ENCODE measurements at regions not wholly inside any gene's neighbourhood (a gene's known extent, or its start where the extent isn't known, plus 50 kb on each side); places are given as distances from the start of the nearest gene placed in this dataset.
"Not testable (repeated sequence)": the region's sequence is repeated elsewhere in the genome, so short reads cannot be mapped to it uniquely, and the experiment has no call there.

DNA sequence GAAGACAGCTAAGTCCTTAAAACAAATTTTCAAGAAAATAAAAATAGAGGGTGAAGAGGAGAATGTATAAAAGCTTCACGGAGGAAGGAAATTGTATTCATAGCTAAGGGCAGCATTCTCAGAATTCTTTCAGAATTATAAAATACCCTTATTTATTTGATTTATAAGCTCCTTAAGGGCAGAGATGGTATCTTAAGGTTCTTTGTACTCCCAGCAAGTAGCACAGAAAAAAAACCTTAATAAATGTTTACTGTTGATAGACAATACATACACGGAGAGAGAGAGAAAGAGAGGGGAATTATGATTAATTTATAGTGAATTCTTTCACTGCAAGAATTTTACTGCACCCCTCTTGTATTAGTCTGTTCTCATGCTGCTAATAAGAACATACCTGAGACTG lies 375.6 kb upstream of the CCDC54 start:
- DNase-seq (ENCODE audit: low spot score) = no peak

DNA sequence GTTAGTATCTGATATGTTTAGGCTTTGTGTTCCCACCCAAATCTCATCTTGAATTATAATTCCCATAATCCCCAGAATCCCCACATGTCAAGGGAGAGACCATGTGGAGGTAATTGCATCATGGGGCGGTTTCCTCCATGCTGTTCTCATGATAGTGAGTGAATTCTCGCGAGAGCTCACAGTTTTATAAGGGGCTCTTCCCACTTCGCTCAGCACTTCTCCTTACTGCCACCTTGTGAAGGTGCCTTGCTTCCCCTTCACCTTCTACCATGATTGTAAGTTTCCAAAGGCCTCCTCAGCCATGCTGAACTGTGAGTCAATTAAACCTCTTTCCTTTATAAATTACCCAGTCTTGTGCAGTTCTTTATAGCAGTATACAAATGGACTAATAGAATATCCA lies 371.9 kb upstream of the CCDC54 start:
- not testable (repeated sequence) for DNase-seq (ENCODE audit: low spot score)

DNA sequence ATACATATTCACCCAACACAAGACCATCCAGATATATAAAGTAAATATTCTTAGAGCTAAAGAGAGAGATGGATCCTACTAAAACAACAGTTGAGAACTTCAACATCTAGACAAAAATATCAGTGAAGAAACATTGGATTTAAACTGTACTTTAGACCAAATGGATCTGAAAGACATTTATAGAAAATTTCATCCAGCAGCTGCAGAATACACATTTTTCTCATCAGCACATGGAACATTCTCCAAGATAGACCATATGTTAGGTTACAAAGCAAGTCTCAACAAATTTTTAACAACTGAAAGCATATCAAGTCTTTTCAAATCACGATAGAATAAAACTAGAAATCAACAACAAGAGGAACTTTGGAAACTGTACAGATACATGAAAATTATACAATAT lies 369.0 kb upstream of the CCDC54 start:
- no peak for DNase-seq (ENCODE audit: low spot score)

DNA sequence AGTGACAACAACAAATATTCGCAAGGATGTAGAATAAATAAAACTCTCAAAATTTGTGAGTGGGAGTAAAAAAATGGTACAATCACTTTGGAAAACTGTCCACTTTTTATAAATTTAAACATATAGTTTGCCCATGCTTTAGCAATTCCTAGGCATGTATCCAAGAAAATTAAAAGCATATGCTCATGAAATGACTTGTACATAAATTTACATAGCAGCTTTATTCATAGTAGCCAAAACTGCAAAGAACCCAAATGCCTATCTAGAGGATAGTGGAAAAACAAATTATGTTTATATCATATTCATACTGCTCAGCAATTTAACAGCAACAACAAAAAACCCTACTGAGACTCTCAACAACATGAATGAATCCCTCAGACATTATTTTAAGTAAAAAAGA lies 363.6 kb upstream of the CCDC54 start:
- no peak for DNase-seq (ENCODE audit: low spot score)

DNA sequence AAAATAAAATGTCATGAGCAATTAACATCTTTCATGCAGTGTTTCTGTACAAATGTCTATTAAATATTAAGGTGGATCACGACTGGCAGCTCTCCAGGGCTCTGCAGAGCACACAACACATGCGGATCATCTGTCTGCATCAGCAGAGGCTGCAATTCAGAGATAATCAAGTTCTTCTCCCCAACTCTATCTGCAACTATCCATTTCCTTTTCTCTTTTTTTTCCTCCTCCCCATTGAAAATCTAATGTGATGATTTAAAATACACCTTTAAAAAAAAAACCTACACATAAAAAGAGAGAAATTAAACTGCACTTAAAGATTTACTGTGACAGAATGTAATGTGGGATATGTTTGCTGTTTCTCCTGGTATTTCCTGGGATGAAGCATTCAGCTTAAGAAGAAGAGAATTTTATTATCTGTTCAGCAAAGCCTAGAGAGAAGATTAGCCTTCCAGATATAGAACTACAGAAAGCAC lies 352.6 kb upstream of the CCDC54 start:
- DNase-seq (ENCODE audit: low spot score) = no peak

DNA sequence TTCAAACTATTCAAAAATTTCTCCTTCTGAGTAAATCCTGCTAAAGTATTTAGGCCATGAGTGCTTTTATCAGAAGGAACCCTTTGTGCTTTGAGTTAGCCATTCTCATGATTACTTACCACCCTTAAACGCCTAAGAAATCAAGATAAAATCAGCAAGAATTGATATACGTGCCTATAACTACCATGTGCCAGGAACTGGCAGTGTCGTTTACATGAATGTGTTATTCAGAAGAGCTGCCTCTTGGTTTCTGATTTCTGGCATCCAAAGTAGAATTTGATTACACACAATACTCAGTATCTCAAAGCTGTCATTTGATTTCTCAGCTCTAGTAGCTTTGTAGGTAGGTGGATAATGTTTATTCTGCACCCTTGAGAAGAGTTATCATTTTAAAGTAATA lies 351.3 kb upstream of the CCDC54 start:
- DNase-seq (ENCODE audit: low spot score) = no peak

DNA sequence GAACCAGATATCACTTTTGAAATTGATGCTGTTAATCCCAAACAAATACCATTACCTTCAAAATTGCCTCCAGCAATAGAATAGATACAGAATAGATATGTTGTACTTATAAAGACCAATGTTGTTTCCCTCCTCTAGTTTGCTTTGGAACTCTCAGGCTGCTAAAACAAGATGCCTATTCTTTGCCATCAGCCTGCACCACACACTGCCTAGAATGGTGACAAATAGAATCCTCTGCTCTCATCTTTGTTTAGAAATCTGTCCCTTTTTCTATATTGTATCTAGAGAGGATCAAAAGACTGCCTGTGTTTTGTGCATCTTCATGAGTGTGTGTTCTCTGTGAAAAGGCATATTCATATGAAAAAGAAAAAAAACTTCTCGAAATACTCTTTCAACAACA lies 349.2 kb upstream of the CCDC54 start:
- DNase-seq (ENCODE audit: low spot score) = no peak

DNA sequence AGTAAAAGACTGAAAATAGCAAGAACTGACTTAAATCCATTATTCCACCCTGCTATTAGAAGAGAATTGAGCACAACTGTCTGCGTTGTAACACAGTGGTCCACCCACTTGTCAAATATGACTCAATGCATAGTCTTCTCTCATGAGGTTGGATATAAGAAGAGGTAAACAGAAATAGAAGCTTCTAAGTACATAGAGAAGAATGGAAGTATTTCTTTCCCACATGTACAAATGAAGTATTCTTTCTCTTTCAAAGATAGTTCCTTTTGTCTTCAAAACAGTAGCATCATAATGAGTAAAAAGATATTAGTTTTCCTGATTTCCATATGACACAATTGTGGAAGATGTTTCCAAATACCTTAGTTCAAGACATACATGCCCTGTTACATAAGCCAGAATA lies 348.6 kb upstream of the CCDC54 start:
- no peak for DNase-seq (ENCODE audit: low spot score)

DNA sequence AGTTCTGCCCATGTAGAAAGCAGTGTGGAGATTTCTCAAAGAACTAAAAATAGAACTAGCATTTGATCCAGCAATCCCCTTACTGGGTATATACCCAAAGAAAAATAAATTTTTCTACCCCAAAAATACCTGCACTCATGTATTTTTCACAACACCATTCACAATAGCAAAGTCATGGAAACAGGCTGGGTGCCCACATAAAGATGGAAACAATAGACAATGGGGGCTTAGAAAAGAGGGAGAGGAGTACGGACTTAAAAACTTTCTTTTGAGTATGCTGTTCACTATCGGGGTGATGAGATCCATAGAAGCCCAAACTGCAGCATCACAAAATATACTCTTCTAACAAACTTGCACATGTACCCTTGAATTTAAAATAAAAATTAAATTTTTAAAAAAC lies 345.1 kb upstream of the CCDC54 start:
- DNase-seq (ENCODE audit: low spot score) = no peak

DNA sequence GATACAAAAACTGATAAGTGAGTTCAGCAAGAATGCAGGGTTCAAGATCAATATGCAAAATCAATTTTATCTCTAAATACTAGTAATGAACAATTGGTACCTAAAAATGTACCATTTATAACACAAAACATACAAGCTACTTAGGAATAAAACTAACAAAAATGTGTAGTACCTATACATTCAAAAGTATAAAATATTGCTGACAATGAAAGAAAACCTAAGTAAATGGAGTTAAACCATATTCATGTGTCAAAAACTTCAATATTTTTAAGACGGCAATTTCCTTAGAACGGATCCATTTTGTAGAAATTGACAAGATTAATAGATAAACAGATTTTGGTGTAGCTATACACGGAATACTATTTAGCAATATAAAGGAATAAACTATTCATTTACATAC lies 343.1 kb upstream of the CCDC54 start:
- no peak for DNase-seq (ENCODE audit: low spot score)

DNA sequence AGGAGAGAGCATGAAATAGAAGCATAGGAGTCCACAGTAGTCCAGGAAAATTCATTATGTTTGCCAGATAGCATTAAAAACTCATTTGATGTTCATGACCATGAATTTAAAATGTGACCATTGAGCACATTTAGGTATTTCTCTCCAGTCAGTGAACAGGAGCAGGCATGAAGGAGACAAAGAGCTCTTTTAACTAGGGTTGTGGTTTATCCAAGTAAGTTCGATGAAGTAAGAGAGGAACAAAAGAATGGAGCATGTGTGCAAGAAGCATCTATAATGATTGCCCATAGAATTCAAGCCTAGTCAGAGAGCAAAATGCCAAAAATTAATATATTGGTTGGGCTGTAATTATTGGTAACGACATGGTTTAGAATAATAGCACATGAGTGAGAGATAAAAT lies 342.1 kb upstream of the CCDC54 start:
- no peak for DNase-seq (ENCODE audit: low spot score)

DNA sequence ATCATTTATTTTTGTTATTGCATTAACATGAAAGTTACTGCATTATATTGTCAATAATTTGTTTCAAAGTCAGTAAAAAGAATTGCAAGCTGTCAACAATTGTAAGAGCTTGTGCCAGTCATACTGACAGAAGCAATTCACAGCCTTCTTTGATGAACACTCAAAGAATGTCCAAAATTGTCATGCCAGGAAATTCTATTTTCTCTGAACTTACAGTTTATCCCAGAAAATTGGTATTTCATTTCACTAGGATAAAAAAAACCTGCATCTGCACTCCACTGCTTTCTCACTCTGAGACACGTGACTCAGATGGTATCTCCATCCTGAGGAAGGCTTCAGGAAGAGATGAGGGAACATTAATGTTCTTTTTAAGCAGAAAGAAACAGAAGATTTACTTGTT lies 332.6 kb upstream of the CCDC54 start:
- DNase-seq (ENCODE audit: low spot score) = no peak

DNA sequence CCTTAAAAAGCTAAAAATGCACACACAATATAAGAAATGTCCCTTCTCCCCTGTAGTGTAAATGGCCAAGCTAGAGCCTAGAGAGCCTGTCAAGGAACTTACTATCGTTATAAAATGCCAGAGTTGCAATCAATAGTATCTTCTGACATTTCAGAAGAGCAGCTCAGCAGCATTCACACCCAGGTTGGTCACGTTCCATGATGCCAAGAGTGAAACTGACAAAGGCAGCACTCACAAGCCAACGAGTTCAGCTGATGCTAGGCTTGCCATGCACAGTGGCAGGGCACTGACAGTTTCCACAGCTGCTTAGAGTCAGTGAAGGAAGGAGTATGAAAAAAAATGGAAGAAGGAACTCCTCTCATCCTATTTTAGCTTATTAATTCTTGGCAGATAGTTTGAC lies 331.4 kb upstream of the CCDC54 start:
- DNase-seq (ENCODE audit: low spot score) = no peak

DNA sequence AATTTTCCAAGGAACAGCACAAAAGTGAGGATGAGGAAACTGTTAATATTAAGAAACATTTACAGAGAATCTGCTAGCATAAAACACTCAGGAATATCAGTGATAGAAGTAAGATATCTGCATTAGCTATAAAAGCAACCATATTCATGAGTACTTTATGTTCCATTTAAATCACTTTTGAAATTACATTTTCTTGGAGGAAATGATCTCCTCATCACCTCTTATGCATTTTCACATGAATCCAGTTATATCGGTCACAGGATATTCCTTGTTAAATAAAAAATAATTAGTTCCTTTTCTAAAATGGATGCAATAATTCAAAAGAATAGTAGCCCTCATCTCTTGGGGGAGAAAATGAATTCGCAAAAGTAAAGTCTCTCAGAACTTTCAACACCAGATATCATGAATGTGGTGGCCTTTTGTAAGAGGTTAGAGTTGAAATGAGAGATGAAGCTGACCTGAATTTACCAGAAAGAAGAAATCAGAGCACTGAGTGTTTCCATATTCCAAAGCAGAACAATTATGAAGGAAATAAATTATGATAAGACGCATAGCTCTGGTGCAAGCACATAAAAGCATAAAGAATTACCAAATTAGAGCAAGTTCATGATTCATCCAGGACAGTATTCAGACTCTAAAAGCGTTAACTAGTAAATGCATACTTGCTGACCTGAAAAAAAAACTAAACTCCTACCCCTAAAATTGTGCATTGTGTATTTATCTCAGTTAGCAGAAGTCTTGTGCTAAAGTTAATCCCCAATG lies 321.9 kb upstream of the CCDC54 start:
- DNase-seq (ENCODE audit: low spot score) = no peak

DNA sequence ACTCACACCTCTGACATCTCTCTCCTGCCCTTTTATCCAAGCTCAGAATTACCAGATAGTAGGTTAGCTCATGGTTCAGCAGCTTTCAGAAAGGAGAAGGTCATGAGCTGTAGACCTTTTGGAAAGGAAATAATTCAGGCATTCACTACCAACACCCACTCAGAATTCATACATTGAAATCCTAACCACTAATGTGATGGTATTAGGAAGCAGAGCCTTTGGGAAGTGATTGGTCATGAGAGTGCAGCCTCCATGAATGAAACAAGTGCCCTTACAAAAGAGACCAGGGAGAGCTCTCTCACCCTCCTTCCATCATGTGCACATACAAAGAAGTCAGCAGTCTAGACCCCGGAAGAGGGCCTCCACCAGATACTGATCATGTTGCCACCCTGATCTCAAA lies 315.8 kb upstream of the CCDC54 start:
- no peak for DNase-seq (ENCODE audit: low spot score)

DNA sequence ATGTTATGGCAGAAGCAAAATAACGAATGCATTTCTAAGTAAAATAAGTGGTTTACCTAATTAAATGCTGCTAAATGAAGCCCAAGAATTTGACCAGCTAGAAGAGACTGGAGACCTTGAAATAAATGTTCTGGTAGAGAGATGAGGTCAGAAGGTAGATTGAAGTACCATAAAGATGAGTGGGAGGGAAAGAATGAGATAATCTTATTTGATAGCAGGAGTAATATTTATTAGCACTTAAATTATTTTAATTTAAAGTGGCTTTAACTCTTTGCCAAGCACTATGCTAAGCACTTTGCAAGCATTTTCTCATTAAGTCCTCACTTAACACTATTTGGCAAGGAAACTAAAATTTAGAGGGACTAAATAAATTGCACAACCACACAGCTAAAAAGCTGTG lies 314.9 kb upstream of the CCDC54 start:
- DNase-seq (ENCODE audit: low spot score) = no peak

DNA sequence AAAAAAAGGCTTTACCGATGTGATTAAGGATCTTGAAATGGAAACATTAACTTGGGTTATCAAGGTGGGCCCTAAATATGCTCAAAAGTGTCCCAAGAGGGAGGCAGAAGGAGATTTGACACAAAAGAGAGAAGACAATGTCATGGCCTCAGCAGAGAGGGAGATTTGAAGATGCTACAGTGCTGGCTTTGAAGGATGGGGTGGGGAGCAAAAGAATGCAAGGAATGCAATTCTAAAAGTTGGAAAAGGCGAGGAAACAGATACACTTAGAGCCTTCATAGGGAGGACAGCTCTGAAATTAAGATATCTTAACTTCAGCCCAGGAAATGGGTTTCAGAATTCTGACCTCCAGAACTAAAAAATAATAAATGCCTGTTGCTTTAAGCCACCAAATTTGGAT lies 314.5 kb upstream of the CCDC54 start:
- no peak for DNase-seq (ENCODE audit: low spot score)

DNA sequence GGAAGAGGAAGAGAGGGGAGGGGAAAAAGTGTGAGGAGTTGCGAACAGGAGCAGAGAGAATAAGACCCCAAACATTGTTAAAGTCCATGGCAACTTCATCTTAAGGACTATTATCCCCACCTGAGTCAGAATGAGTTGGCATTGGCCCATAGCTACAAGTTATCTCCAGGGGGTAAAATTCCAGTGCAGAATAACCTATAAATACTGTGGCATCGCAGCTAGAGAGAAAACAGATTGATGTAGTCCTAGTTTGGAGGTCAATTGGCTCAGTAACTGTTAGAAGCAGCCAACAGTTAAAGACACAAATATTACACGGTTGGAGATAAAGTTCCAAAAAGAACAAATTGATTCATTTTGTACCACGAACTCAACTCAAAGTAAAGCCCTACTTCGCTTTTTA lies 313.9 kb upstream of the CCDC54 start:
- DNase-seq (ENCODE audit: low spot score) = no peak

DNA sequence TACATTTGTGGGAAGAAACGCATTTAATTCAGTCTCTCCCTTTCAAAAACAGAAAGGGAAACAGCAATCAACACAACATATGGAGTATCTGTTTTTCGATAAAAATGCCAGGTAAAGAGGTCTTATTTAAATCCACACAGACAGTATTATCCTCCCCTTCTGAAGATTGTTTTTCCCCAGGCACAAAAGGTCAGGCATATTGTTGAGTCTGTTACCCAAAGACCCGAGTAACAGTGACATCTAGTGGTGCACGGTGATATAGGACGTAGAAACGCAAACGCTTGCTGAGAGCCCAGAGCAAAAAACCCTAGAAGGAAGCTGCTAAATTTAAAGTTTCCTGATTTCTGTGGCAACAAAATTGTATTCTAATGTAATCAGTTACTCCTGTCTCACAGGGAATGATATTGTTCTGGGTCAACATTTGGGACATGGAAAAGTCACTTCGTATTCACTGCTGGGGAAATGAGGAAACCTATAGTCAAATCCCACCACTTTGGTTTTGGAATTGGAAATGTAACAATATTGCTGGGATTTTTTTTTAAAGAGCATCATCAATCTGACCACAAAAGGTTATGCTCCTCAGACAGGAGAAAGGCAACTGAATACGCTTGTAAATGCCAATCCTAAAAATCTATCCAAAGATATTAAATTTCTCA lies 312.7 kb upstream of the CCDC54 start:
- DNase-seq (ENCODE audit: low spot score) = peak; percentile 55

DNA sequence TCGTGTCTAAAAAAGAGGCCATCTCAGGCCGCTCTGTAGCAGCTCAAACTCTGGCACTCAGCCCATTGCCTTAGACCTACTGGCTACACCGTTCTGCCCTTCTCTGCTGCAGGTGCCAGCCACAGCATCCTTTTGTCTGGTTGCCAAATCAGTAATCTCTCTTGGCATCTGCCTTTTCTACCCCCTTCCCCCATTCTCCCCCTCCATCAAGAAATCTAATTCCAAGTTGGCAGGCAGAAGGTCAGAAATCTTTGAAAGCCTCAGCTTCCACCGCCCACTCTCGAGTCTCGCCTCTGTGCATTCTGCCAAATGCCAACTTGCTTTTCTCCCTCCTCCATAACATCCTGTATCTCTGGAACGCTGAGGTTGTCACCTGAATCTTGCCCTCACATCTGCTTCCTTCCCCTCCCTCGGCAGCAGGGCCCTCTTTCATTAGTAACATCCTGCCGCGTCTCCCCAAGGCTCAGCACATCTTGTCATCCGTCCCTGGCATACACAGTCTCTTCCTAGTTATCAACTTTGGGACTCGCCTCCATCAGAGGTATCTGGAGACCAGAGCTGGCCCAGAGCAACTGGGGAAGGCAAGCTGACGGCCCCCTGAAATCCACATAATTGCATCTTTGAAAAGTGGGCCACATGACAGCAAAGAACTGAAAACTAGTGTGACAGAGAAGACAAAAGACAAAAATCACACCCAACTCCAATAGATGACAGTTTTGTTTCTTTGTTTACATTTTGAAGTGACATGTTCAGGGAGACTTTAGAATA lies 312.0 kb upstream of the CCDC54 start:
- DNase-seq (ENCODE audit: low spot score) = no peak

DNA sequence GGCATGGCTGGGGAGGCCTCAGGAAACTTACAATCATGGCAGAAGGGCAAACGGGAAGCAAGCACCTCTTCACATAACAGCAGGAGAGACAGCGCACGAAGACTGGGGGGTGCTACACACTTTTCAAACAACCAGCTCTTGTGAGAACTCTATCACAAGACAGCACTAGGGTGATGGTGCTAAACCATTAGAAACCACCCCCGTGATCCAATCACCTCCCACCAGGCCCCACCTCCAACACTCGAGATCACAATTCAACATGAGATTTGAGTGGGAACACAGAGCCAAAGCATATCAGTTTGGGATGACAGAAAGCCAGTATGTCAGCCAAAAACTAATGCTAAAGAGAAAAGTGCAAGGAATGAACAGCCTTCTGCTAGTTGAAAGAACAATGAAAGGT lies 309.8 kb upstream of the CCDC54 start:
- no peak for DNase-seq (ENCODE audit: low spot score)

DNA sequence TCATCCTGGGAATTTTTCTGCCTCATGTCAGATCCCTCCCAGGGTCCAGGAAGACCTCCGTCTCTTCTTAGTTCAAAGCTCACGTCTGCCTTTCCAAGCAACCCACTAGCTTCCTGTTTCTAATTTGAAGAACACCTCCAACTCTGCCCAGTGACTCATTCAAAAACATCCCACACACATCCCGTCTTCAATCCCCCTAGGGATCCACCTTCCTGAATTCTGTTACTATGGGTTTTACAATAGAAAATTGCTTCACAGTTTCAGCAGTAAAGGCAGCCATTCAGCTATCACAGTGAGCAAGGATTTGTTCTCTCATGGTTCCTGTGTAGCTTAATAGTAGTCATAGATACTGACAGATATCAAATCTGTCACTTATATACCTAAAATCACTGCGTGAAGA lies 308.3 kb upstream of the CCDC54 start:
- no peak for DNase-seq (ENCODE audit: low spot score)

DNA sequence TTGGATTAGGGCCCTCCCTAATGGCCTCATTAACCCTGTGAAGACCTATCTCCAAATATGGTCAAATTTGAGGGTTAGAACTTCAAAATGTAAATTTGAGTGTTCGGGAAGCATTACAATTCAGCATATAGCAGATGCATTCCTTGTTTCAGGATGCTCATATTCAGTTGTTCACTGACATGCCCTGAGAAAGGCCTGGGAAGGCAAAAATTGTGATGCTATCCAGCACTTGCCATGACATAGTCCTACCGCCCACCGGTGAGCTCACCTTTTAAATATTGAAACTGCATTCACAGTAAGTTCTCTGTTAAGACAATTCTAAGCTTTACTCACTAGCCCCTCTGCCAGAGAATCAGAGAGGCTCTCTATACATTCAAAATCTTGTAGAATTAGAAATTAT lies 300.3 kb upstream of the CCDC54 start:
- DNase-seq (ENCODE audit: low spot score) = no peak

Data from CD4-positive, alpha-beta T cell treated with Interleukin-15 for 4 hours (primary cell).